ENCODE measurements at regions not wholly inside any gene's neighbourhood (a gene's known extent, or its start where the extent isn't known, plus 50 kb on each side); places are given as distances from the start of the nearest gene placed in this dataset.

DNA sequence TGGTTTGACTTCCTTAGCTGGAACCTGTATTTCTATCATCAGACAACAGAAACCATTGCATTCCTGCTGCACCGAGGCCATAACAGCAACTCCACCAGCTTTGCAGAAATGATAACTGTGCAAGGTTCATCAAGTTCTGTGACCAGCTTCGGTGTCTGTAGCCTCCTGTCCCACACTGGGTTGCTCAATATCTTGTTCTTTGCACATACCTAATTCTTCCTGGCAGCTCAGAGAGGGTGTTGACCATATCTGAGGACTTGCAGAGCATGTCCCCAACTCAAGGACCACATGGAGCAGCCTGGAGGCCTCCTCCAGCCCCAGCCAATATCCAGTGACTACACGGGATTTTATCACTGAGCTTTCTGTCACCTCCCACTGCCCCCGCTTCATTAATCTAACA lies 59.3 kb upstream of the SCAF8 start:
- DNase-seq, result peak in 1 of 42 donors; percentile 9
- intact Hi-C loops (cut with DNase I), result loop anchor here (2.0 kb wide), 2 partner anchors 59 to 131 kb away; partner anchors contain the start of gene SCAF8

DNA sequence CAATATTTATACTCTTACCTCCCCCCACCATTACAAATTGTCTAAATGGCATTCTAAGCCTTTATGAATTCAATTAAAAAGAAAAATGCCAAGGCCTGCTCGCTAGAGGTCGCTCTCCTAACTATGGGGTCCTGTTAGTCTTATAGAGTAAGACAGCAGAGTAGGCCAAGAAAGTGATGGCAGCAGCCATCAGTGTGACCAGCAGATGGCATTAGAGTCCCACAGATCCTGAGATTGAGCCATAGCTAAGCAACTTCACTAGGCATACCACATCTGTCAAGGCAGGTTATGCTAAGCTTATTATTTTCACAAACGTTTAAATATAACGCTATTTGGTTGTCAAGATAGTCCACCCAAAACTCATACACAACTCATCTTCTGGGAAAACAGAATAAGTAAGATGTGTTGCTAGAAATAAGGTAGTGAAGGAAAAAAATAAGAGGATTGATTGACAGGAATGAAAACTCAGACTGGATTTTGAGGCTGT lies 57.6 kb upstream of the SCAF8 start:
- peak; percentile 64 to 98 (median 91) for DNase-seq
- intact Hi-C loops (cut with DNase I), result loop anchor here (2.0 kb wide), 1 partner anchor 57 kb away; the partner anchor contains the start of gene SCAF8

DNA sequence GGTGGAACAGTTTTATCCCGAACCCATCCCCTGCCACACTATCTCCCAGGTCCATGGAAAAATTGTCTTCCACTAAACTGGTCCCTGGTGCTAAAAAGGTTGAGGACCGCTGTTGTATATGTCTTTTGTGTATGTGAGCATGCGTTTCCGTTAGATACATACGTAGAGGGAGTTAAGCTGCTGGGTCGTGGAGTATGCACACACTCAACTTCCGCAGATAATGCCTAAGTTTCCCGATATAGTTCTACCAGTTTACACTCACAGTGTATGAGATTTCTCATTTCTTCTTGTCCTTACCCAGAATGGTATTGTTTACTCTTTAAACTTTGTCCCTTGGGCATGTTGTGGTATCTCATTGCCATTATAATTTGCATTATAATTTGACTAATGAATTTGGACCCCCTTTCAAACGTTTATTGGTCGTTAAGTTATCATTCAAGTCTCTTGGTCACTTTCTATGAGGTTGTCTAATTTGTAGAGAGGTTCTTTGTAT lies 50.5 kb upstream of the SCAF8 start:
- intact Hi-C loops (cut with DNase I), result no loop called here
- DNase-seq, result peak in 1 of 42 donors; percentile 17
